Endothelial cell of umbilical vein (primary cell): ENCODE measurements at regions not wholly inside any gene's neighbourhood (a gene's known extent, or its start where the extent isn't known, plus 50 kb on each side); places are given as distances from the start of the nearest gene placed in this dataset.

ENCODE experiments used
- BruUV-seq: library from RNA; stranded (reverse); fragments of 400-500 nt; replicated peaks from 2 replicates; lab custom pipeline; 2021; lab: Mats Ljungman, UMichigan
- CTCF ChIA-PET: fragments of 300-600, 350-600 bp; sonication (Branson Sonifier 250); formaldehyde crosslinking; loops from one replicate; lab custom pipeline; 2021; ENCODE audit warnings: antibody characterized with exemption, inconsistent platforms; lab: Charles Lee
- POLR2A ChIA-PET: fragments of 300-600, 350-600 bp; sonication (Branson Sonifier 250); formaldehyde crosslinking; loops from one replicate; lab custom pipeline; 2021; ENCODE audit warnings: antibody characterized with exemption, inconsistent platforms; lab: Charles Lee
- DNase-seq: peaks from one replicate; pipeline ENCODE4 v3.0.0-alpha.2; 2011; ENCODE audit warnings: low read depth, low spot score
- FAIRE-seq: peaks from 2 replicates; lab custom pipeline; 2011; peaks lifted over from hg19 to GRCh38; lab: Jason Lieb, UNC
- H2AFZ ChIP-seq: 2 replicates; pipeline ENCODE4 v1.6.0; 2012; ENCODE audit warnings: low read depth, low read length, control low read depth, inconsistent platforms
- H3K27ac ChIP-seq: 2 replicates; pipeline ENCODE4 v1.5.1; 2011; ENCODE audit warnings: low read depth, mild to moderate bottlenecking, control low read depth, low read length, moderate library complexity; ENCODE audit not compliant: insufficient read depth
- H3K27me3 ChIP-seq, 2 experiments: 2 replicates each; pipeline versions ENCODE4 v1.6.0 to v1.6.1; 2011; ENCODE audit warnings: low read length in 2 of 2, mixed read lengths in 1 of 2; ENCODE audit not compliant: control insufficient read depth in 2 of 2, insufficient read depth in 2 of 2
- H3K36me3 ChIP-seq, 2 experiments: 2 replicates in 1 of 2; 3 replicates in 1 of 2; pipeline ENCODE4 v1.5.1; 2011; ENCODE audit warnings: low read length in 2 of 2, mild to moderate bottlenecking in 1 of 2, moderate library complexity in 1 of 2; ENCODE audit not compliant: control insufficient read depth in 2 of 2, insufficient read depth in 2 of 2; ENCODE audit errors: extremely low read depth in 1 of 2
- H3K4me1 ChIP-seq: 3 replicates; pipeline ENCODE4 v1.5.1; 2011; ENCODE audit warnings: mild to moderate bottlenecking, low read length; ENCODE audit not compliant: control insufficient read depth, insufficient read depth; ENCODE audit errors: extremely low read depth
- H3K4me2 ChIP-seq: 2 replicates; pipeline ENCODE4 v1.6.1; 2011; ENCODE audit warnings: low read length, control low read depth, mixed read lengths; ENCODE audit not compliant: insufficient read depth
- H3K4me3 ChIP-seq, 3 experiments: fragments of 200-600 bp in 1 of 3; sonication (generic), shearing (Covaris generic) in 1 of 3; replicated peaks in 1 of 3; 2 replicates each; pipeline ENCODE4 v1.5.1; 2011 to 2016; ENCODE audit warnings: control low read depth in 3 of 3, low read length in 3 of 3, mild to moderate bottlenecking in 2 of 3, inconsistent platforms in 1 of 3, low read depth in 1 of 3, moderate library complexity in 1 of 3; ENCODE audit not compliant: insufficient read depth in 1 of 3
- H3K79me2 ChIP-seq: 2 replicates; pipeline ENCODE4 v1.6.0; 2012; ENCODE audit warnings: low read length, inconsistent platforms; ENCODE audit not compliant: control insufficient read depth, insufficient read depth
- H3K9ac ChIP-seq: replicated peaks from 2 replicates; pipeline ENCODE3; 2011; ENCODE audit warnings: low read length, control low read depth; ENCODE audit not compliant: insufficient read depth; ENCODE audit errors: extremely low read depth
- H3K9me1 ChIP-seq: replicated peaks from 3 replicates; pipeline ENCODE4 v1.6.0; 2011; ENCODE audit warnings: mild to moderate bottlenecking, low read length; ENCODE audit not compliant: control insufficient read depth, insufficient read depth; ENCODE audit errors: extremely low read depth
- H3K9me3 ChIP-seq: replicated peaks from 2 replicates; pipeline ENCODE4 v1.5.1; 2012; ENCODE audit warnings: low read length, inconsistent platforms; ENCODE audit not compliant: control insufficient read depth, insufficient read depth
- H4K20me1 ChIP-seq: replicated peaks from 2 replicates; pipeline ENCODE3; 2011; ENCODE audit warnings: mild to moderate bottlenecking, low read length; ENCODE audit not compliant: control insufficient read depth, insufficient read depth; ENCODE audit errors: extremely low read depth
- CTCF ChIP-seq, 2 donors: IDR thresholded peaks; 1 replicate in 1 of 2; 2 replicates in 1 of 2; pipeline ENCODE4 v1.5.1; 2011; ENCODE audit warnings: low read length in 2 of 2, mild to moderate bottlenecking in 2 of 2, moderate library complexity in 2 of 2, control low read depth in 1 of 2, inconsistent platforms in 1 of 2, low read depth in 1 of 2; ENCODE audit not compliant: insufficient read depth in 1 of 2; ENCODE audit errors: extremely low read depth in 1 of 2
- EZH2 ChIP-seq: IDR thresholded peaks from 2 replicates; pipeline ENCODE4 v1.6.1; 2012; ENCODE audit warnings: borderline replicate concordance, low read depth, mild to moderate bottlenecking, moderate library complexity, low read length, inconsistent platforms; ENCODE audit not compliant: severe bottlenecking
- FOS ChIP-seq: IDR thresholded peaks from 2 replicates; pipeline ENCODE4 v1.6.1; 2011; ENCODE audit warnings: mild to moderate bottlenecking, low read length, moderate library complexity, borderline replicate concordance; ENCODE audit not compliant: insufficient read depth
- GATA2 ChIP-seq: IDR thresholded peaks from 2 replicates; pipeline ENCODE4 v1.7.0; 2011; ENCODE audit warnings: low read depth, mild to moderate bottlenecking, moderate library complexity, mixed read lengths, low read length; ENCODE audit not compliant: insufficient read length, insufficient read depth
- JUN ChIP-seq: IDR thresholded peaks from 2 replicates; pipeline ENCODE4 v1.6.1; 2011; ENCODE audit warnings: borderline replicate concordance, low read depth; ENCODE audit not compliant: insufficient read length, insufficient read depth
- MAX ChIP-seq: IDR thresholded peaks from 2 replicates; pipeline ENCODE4 v1.6.1; 2011; ENCODE audit not compliant: insufficient read depth, insufficient read length
- MYC ChIP-seq: IDR thresholded peaks from one replicate; pipeline ENCODE4 v1.6.1; 2011; ENCODE audit warnings: mild to moderate bottlenecking, low read depth, low read length
- POLR2AphosphoS5 ChIP-seq: IDR thresholded peaks from 2 replicates; pipeline ENCODE4 v1.6.1; 2012; ENCODE audit warnings: low read depth, mild to moderate bottlenecking, control low read depth, low read length, moderate library complexity; ENCODE audit not compliant: insufficient read depth
- dilution Hi-C: fragments of 300-500 bp; cut with MboI; formaldehyde crosslinking; loops from one replicate; pipeline ENCODE4 v1.15.0; 2019; ENCODE audit warnings: low sequenced_read_pairs; ENCODE audit not compliant: extremely low pct_ligation_motif_present
- intact Hi-C: fragments of 100-400 bp; cut with micrococcal nuclease; formaldehyde crosslinking; loops from one replicate; pipeline ENCODE4 v1.10.0; 2022

GRCh38 chr5:40154194-40154593 is 525.5 kb upstream of the PTGER4 start:
- Histone ChIP-seq H3K27me3 (no peaks in the 10 kb centered on the region), H2AFZ (no peak overlapping the region), H3K36me3 (no peaks in the 10 kb centered on the region), H3K27ac (no peak overlapping the region), H3K4me3 (no peak overlapping the region), H3K4me1 (no peaks in the 10 kb centered on the region), H4K20me1 (no peaks in the 10 kb centered on the region), H3K79me2 (no peaks in the 10 kb centered on the region), H3K9me3 (no peaks in the 10 kb centered on the region), H3K9me1 (no peaks in the 10 kb centered on the region), H3K4me2 (no peak overlapping the region), H3K9ac (no peak overlapping the region)
- intact Hi-C loops (no loop called here), dilution Hi-C loops (no loop called here)
- DNase-seq: no peak
- no peak for TF ChIP-seq GATA2
- BruUV-seq: no TSS peak
- FAIRE-seq: no peak
- ChIA-PET CTCF (interaction anchor here (1.3 kb wide), 1 partner anchor 12 kb away, joined by 3 read pairs; no protein-coding TSS in a partner anchor), POLR2A (no interaction called here)

- Histone ChIP-seq H3K4me2 (no peak overlapping the region), H3K9ac (no peak overlapping the region), H3K27ac (no peak overlapping the region), H4K20me1 (no peaks in the 10 kb centered on the region), H3K79me2 (no peaks in the 10 kb centered on the region), H3K9me1 (no peaks in the 10 kb centered on the region), H3K4me3 (no peak overlapping the region), H3K4me1 (no peaks in the 10 kb centered on the region), H3K9me3 (no peaks in the 10 kb centered on the region), H3K27me3 (no peaks in the 10 kb centered on the region), H3K36me3 (no peaks in the 10 kb centered on the region), H2AFZ (no peak overlapping the region)
- intact Hi-C loops (no loop called here), dilution Hi-C loops (no loop called here)
- DNase-seq (no peak), FAIRE-seq (no peak)
- no TSS peak for BruUV-seq
- TF ChIP-seq FOS: no peak
- TF ChIP-seq EZH2: no peak
- no peak for TF ChIP-seq POLR2AphosphoS5
- no peak for TF ChIP-seq JUN
- no peak for TF ChIP-seq MYC
- TF ChIP-seq GATA2: no peak
- TF ChIP-seq MAX: no peak
- no peak for TF ChIP-seq CTCF (IDR thresholded peaks at IDR 0.05; ENCODE audit: extremely low read depth in 1 of 2, insufficient read depth in 1 of 2, low read depth in 1 of 2, low read length in 2 of 2)
- POLR2A ChIA-PET: no interaction called here
- CTCF ChIA-PET: interaction anchor here (1.3 kb wide), 1 partner anchor 9 kb away, joined by 5 read pairs; no protein-coding TSS in a partner anchor
Observed at GRCh38 chr5:40150896-40151295, 528.8 kb upstream of the PTGER4 start.
